ENCODE measurements at regions not wholly inside any gene's neighbourhood (a gene's known extent, or its start where the extent isn't known, plus 50 kb on each side); places are given as distances from the start of the nearest gene placed in this dataset.

- H3K4me3 Mint-ChIP-seq: no peak overlapping the region
- H3K9me3 Mint-ChIP-seq: peaks cover 0 to 2% of the 10 kb centered on the region in 2 donors
- TF ChIP-seq, protein P1, sequence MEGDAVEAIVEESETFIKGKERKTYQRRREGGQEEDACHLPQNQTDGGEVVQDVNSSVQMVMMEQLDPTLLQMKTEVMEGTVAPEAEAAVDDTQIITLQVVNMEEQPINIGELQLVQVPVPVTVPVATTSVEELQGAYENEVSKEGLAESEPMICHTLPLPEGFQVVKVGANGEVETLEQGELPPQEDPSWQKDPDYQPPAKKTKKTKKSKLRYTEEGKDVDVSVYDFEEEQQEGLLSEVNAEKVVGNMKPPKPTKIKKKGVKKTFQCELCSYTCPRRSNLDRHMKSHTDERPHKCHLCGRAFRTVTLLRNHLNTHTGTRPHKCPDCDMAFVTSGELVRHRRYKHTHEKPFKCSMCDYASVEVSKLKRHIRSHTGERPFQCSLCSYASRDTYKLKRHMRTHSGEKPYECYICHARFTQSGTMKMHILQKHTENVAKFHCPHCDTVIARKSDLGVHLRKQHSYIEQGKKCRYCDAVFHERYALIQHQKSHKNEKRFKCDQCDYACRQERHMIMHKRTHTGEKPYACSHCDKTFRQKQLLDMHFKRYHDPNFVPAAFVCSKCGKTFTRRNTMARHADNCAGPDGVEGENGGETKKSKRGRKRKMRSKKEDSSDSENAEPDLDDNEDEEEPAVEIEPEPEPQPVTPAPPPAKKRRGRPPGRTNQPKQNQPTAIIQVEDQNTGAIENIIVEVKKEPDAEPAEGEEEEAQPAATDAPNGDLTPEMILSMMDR (IDR thresholded peaks at IDR 0.05): no peak
- H3K4me1 Mint-ChIP-seq: no peaks in the 10 kb centered on the region
- H3K36me3 Mint-ChIP-seq: no peaks in the 10 kb centered on the region
- Histone ChIP-seq H3K27ac (ENCODE audit: low read length) (no peak overlapping the region), H3K9me3 (ENCODE audit: control insufficient read depth, insufficient read depth, low read length) (no peaks in the 10 kb centered on the region), H3K27me3 (ENCODE audit: control insufficient read depth, insufficient read depth, low read length) (no peaks in the 10 kb centered on the region), H3K36me3 (ENCODE audit: control insufficient read depth, insufficient read depth, low read length) (no peaks in the 10 kb centered on the region), H3K4me3 (ENCODE audit: low read length) (no peak overlapping the region), H3K4me1 (ENCODE audit: control insufficient read depth, insufficient read depth, low read length) (no peaks in the 10 kb centered on the region)
- H3K27ac Mint-ChIP-seq: no peak overlapping the region
- 64% methylated on average over 9 of the region's 9 CpGs for WGBS (ENCODE audit: insufficient coverage)
- intact Hi-C loops (cut with micrococcal nuclease): no loop called here
- H3K27me3 Mint-ChIP-seq (ENCODE audit: low read depth in 2 of 2): no peaks in the 10 kb centered on the region
- no peak for DNase-seq
- no peak for ATAC-seq
Measured at GRCh38 chr15:26201177-26201858, 338.2 kb upstream of the ATP10A start.

DNA sequence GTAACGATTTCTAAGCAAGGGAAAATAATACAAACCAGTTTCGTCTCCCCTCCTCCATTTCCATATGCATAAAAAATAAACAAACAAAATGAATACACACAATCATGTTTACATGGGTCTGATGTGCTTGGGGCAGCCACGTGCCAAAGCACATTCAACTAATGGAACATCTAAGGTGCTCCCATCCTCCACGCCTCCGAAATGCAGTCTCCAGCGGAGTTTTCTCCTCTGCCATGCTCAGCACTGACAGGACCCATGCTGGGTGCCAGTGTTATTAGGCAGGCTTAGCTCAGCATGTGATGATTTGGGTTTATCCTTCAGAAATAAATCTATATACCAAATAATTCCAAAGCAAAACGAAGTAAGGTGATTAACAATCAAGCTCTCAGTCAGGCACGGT lies 337.3 kb upstream of the ATP10A start:
- intact Hi-C loops (cut with micrococcal nuclease): no loop called here
- H3K4me1 Mint-ChIP-seq: no peaks in the 10 kb centered on the region
- no peaks in the 10 kb centered on the region for H3K36me3 Mint-ChIP-seq
- 63% methylated on average over 7 of the region's 8 CpGs for WGBS (ENCODE audit: insufficient coverage)
- ATAC-seq (no peak), DNase-seq (no peak)
- H3K36me3 ChIP-seq (ENCODE audit: control insufficient read depth, insufficient read depth, low read length): no peaks in the 10 kb centered on the region
- H3K27me3 Mint-ChIP-seq (ENCODE audit: low read depth in 2 of 2): no peaks in the 10 kb centered on the region
- H3K27ac Mint-ChIP-seq: no peak overlapping the region
- H3K4me1 ChIP-seq (ENCODE audit: control insufficient read depth, insufficient read depth, low read length): no peaks in the 10 kb centered on the region
- TF ChIP-seq, protein P1 (IDR thresholded peaks at IDR 0.05): no peak
- H3K27ac ChIP-seq (ENCODE audit: low read length): no peak overlapping the region
- no peak overlapping the region for H3K4me3 Mint-ChIP-seq
- H3K4me3 ChIP-seq (ENCODE audit: low read length): no peak overlapping the region
- H3K9me3 ChIP-seq (ENCODE audit: control insufficient read depth, insufficient read depth, low read length): no peaks in the 10 kb centered on the region
- H3K9me3 Mint-ChIP-seq: no peaks in the 10 kb centered on the region
- no peaks in the 10 kb centered on the region for H3K27me3 ChIP-seq (ENCODE audit: control insufficient read depth, insufficient read depth, low read length)

- Mint-ChIP-seq H3K36me3 (no peaks in the 10 kb centered on the region), H3K27me3 (ENCODE audit: low read depth in 2 of 2) (no peaks in the 10 kb centered on the region), H3K4me1 (no peaks in the 10 kb centered on the region), H3K4me3 (no peak overlapping the region), H3K27ac (no peak overlapping the region), H3K9me3 (peaks cover 0 to under 1% of the 10 kb centered on the region in 2 donors)
- DNase-seq: no peak
- H3K4me3 ChIP-seq (ENCODE audit: low read length): no peak overlapping the region
- no peaks in the 10 kb centered on the region for H3K27me3 ChIP-seq (ENCODE audit: control insufficient read depth, insufficient read depth, low read length)
- 92% methylated on average over 5 of the region's 5 CpGs for WGBS (ENCODE audit: insufficient coverage)
- H3K36me3 ChIP-seq (ENCODE audit: control insufficient read depth, insufficient read depth, low read length): no peaks in the 10 kb centered on the region
- no peaks in the 10 kb centered on the region for H3K4me1 ChIP-seq (ENCODE audit: control insufficient read depth, insufficient read depth, low read length)
- no peaks in the 10 kb centered on the region for H3K9me3 ChIP-seq (ENCODE audit: control insufficient read depth, insufficient read depth, low read length)
- TF ChIP-seq, protein P1 (IDR thresholded peaks at IDR 0.05): no peak
- intact Hi-C loops (cut with micrococcal nuclease): no loop called here
- no peak overlapping the region for H3K27ac ChIP-seq (ENCODE audit: low read length)
- ATAC-seq: no peak
Measured at GRCh38 chr15:26197719-26198118, 334.6 kb upstream of the ATP10A start.

- H3K27me3 Mint-ChIP-seq (ENCODE audit: low read depth in 2 of 2): no peaks in the 10 kb centered on the region
- intact Hi-C loops (cut with micrococcal nuclease): no loop called here
- H3K36me3 Mint-ChIP-seq: no peaks in the 10 kb centered on the region
- TF ChIP-seq, protein P1 (IDR thresholded peaks at IDR 0.05): no peak
- Histone ChIP-seq H3K36me3 (ENCODE audit: control insufficient read depth, insufficient read depth, low read length) (no peaks in the 10 kb centered on the region), H3K9me3 (ENCODE audit: control insufficient read depth, insufficient read depth, low read length) (no peaks in the 10 kb centered on the region), H3K27ac (ENCODE audit: low read length) (no peak overlapping the region), H3K27me3 (ENCODE audit: control insufficient read depth, insufficient read depth, low read length) (no peaks in the 10 kb centered on the region), H3K4me1 (ENCODE audit: control insufficient read depth, insufficient read depth, low read length) (no peaks in the 10 kb centered on the region), H3K4me3 (ENCODE audit: low read length) (no peak overlapping the region)
- 44% methylated on average over 1 of the region's 1 CpG for whole genome bisulfite sequencing (ENCODE audit: insufficient coverage)
- no peaks in the 10 kb centered on the region for H3K4me1 Mint-ChIP-seq
- no peak overlapping the region for H3K27ac Mint-ChIP-seq
- H3K4me3 Mint-ChIP-seq: no peak overlapping the region
- H3K9me3 Mint-ChIP-seq: peaks cover 0 to 2% of the 10 kb centered on the region in 2 donors
- ATAC-seq (no peak), DNase-seq (no peak)
Measured at GRCh38 chr15:26197060-26197459, 333.9 kb upstream of the ATP10A start.

Data from natural killer cell (primary cell).